Sciatic nerve (tissue), 2 donors: ENCODE measurements at regions not wholly inside any gene's neighbourhood (a gene's known extent, or its start where the extent isn't known, plus 50 kb on each side); places are given as distances from the start of the nearest gene placed in this dataset.
A peak's percentile ranks its signal among the peaks of the same experiment; 100 is the strongest.

Experiments used
- ATAC-seq: fragments of 200-7000 bp; cut with Tn5 transposase; one replicate; pipeline ENCODE4 v1.9.1; 2020; ENCODE audit warnings: mild to moderate bottlenecking, moderate library complexity
- DNase-seq: peaks from one replicate; pipeline ENCODE4 v3.0.0-alpha.2; 2020; ENCODE audit warnings: low spot score
- intact Hi-C: fragments of 100-400 bp; cut with DNase I; formaldehyde crosslinking; loops from one replicate; pipeline ENCODE4 v1.14.2; 2022
- donor health status: DM: no; HTN: no; CAD: no.
- donor health status: DM: no; HTN: no; CAD: no.

- DNase-seq: no peak
- intact Hi-C loops: no loop called here
Observed at GRCh38 chr7:153301936-153302335, 542.4 kb downstream of the ACTR3B start.

GRCh38 chr7:153320005-153320404 is 560.5 kb downstream of the ACTR3B start:
- ATAC-seq (peak; percentile 84), DNase-seq (no peak)
- intact Hi-C loops: no loop called here

More at GRCh38 chr7:153301936-153302335, 542.4 kb downstream of the ACTR3B start:
- ATAC-seq: no peak

- DNase-seq: no peak
- ATAC-seq: peak; percentile 86
- intact Hi-C loops: no loop called here
Observed at GRCh38 chr7:153320681-153321080, 561.1 kb downstream of the ACTR3B start.

- DNase-seq (no peak), ATAC-seq (no peak)
- intact Hi-C loops: no loop called here
Observed at GRCh38 chr7:153322991-153323390, 563.4 kb downstream of the ACTR3B start.

GRCh38 chr7:153324094-153324493 is 564.5 kb downstream of the ACTR3B start:
- DNase-seq (no peak), ATAC-seq (no peak)
- intact Hi-C loops: no loop called here

GRCh38 chr7:153327683-153328082 is 568.1 kb downstream of the ACTR3B start:
- intact Hi-C loops: no loop called here
- DNase-seq (no peak), ATAC-seq (no peak)

- DNase-seq (no peak), ATAC-seq (no peak)
- intact Hi-C loops: no loop called here
Observed at GRCh38 chr7:153331427-153331826, 571.9 kb downstream of the ACTR3B start.

- intact Hi-C loops: no loop called here
- DNase-seq (no peak), ATAC-seq (no peak)
Observed at GRCh38 chr7:153354071-153354470, 594.5 kb downstream of the ACTR3B start.

- ATAC-seq (no peak), DNase-seq (no peak)
- intact Hi-C loops: no loop called here
Observed at GRCh38 chr7:153370092-153370491, 610.5 kb downstream of the ACTR3B start.

- DNase-seq: no peak
- intact Hi-C loops: no loop called here
- no peak for ATAC-seq
Observed at GRCh38 chr7:153380636-153381035, 621.1 kb downstream of the ACTR3B start.

- no peak for DNase-seq
- intact Hi-C loops: no loop called here
- peak; percentile 83 for ATAC-seq
Observed at GRCh38 chr7:153381275-153382040, 621.9 kb downstream of the ACTR3B start.

GRCh38 chr7:153382641-153383101 is 623.1 kb downstream of the ACTR3B start:
- DNase-seq: no peak
- intact Hi-C loops: no loop called here
- ATAC-seq: peak; percentile 91

- intact Hi-C loops: no loop called here
- ATAC-seq (peak; percentile 34), DNase-seq (no peak)
Observed at GRCh38 chr7:153383781-153384180, 624.2 kb downstream of the ACTR3B start.

- no peak for ATAC-seq
- intact Hi-C loops: no loop called here
- DNase-seq: no peak
Observed at GRCh38 chr7:153385502-153385901, 626.0 kb downstream of the ACTR3B start.

- ATAC-seq (no peak), DNase-seq (no peak)
- intact Hi-C loops: no loop called here
Observed at GRCh38 chr7:153386556-153386955, 627.0 kb downstream of the ACTR3B start.

- no peak for ATAC-seq
- intact Hi-C loops: no loop called here
Observed at GRCh38 chr7:153388611-153389010, 629.1 kb downstream of the ACTR3B start.

GRCh38 chr7:153389261-153389660 is 629.7 kb downstream of the ACTR3B start:
- ATAC-seq (no peak), DNase-seq (no peak)
- intact Hi-C loops: no loop called here

More at GRCh38 chr7:153388611-153389010, 629.1 kb downstream of the ACTR3B start:
- no peak for DNase-seq

- intact Hi-C loops: no loop called here
- ATAC-seq (no peak), DNase-seq (no peak)
Observed at GRCh38 chr7:153390955-153391354, 631.4 kb downstream of the ACTR3B start.

- no peak for ATAC-seq
Observed at GRCh38 chr7:153392726-153393125, 633.2 kb downstream of the ACTR3B start.

GRCh38 chr7:153393666-153394065 is 634.1 kb downstream of the ACTR3B start:
- DNase-seq (no peak), ATAC-seq (no peak)
- intact Hi-C loops: no loop called here

More at GRCh38 chr7:153392726-153393125, 633.2 kb downstream of the ACTR3B start:
- no peak for DNase-seq
- intact Hi-C loops: no loop called here

- DNase-seq: no peak
- ATAC-seq: no peak
- intact Hi-C loops: no loop called here
Observed at GRCh38 chr7:153396475-153396874, 636.9 kb downstream of the ACTR3B start.
